Suprapubic skin (tissue), 4 donors: ENCODE measurements at regions not wholly inside any gene's neighbourhood (a gene's known extent, or its start where the extent isn't known, plus 50 kb on each side); places are given as distances from the start of the nearest gene placed in this dataset.

ENCODE experiments used
- DNase-seq, 2 donors: peaks; one replicate each; pipeline ENCODE4 v3.0.0-alpha.2; 2019; ENCODE audit warnings: low spot score in 2 of 2
- H3K27ac ChIP-seq: fragments of 200-600 bp; sonication (generic); one replicate; pipeline ENCODE4 v1.5.1; 2019
- H3K27me3 ChIP-seq: fragments of 200-600 bp; sonication (generic); one replicate; pipeline ENCODE4 v1.5.1; 2019
- H3K36me3 ChIP-seq: fragments of 200-600 bp; sonication (generic); one replicate; pipeline ENCODE4 v1.5.1; 2019
- H3K4me1 ChIP-seq: fragments of 200-600 bp; sonication (generic); one replicate; pipeline ENCODE4 v1.5.1; 2019
- H3K4me3 ChIP-seq: fragments of 200-600 bp; sonication (generic); one replicate; pipeline ENCODE4 v1.5.1; 2019; ENCODE audit warnings: mild to moderate bottlenecking
- H3K9me3 ChIP-seq: fragments of 200-600 bp; sonication (generic); one replicate; pipeline ENCODE4 v1.5.1; 2019
- CTCF ChIP-seq, 2 donors: fragments of 200-600 bp in 1 of 2; fragments of 450-650 bp in 1 of 2; sonication (generic) in 1 of 2; IDR thresholded peaks; one replicate each; pipeline ENCODE4 v1.5.1; 2016 to 2019; ENCODE audit warnings: antibody characterized with exemption in 2 of 2, mild to moderate bottlenecking in 1 of 2, moderate library complexity in 1 of 2
- EP300 ChIP-seq: sonication (generic); formaldehyde crosslinking; IDR thresholded peaks from one replicate; pipeline ENCODE4 v1.6.1; 2017; ENCODE audit warnings: antibody characterized with exemption
- POLR2A ChIP-seq, 2 donors: fragments of 450-650 bp; IDR thresholded peaks; one replicate each; pipeline ENCODE4 v1.6.1; 2017; ENCODE audit warnings: antibody characterized with exemption in 2 of 2, mild to moderate bottlenecking in 2 of 2, moderate library complexity in 2 of 2
- POLR2AphosphoS5 ChIP-seq, 3 donors: sonication (generic); formaldehyde crosslinking; IDR thresholded peaks; one replicate each; pipeline ENCODE4 v1.6.1; 2017; ENCODE audit warnings: antibody characterized with exemption in 3 of 3
- WGBS: methylation state at CpG from one replicate; pipeline ENCODE4 v1.1.5; 2018; 5-methylcytosine and 5-hydroxymethylcytosine counted together

GRCh38 chr2:35933031-35933430 is 422.5 kb upstream of the CRIM1 start:
- TF ChIP-seq CTCF (IDR thresholded peaks at IDR 0.05) (no peak), POLR2AphosphoS5 (IDR thresholded peaks at IDR 0.05) (no peak), EP300 (no peak), POLR2A (IDR thresholded peaks at IDR 0.05) (no peak)
- no peak for DNase-seq
- H3K4me3 ChIP-seq: no peak overlapping the region
- WGBS: 88% methylated on average over 1 of the region's 1 CpG
- H3K9me3 ChIP-seq: no peaks in the 10 kb centered on the region
- H3K27ac ChIP-seq: no peak overlapping the region
- H3K4me1 ChIP-seq: no peaks in the 10 kb centered on the region
- no peaks in the 10 kb centered on the region for H3K36me3 ChIP-seq
- H3K27me3 ChIP-seq: no peaks in the 10 kb centered on the region

- Histone ChIP-seq H3K36me3 (no peaks in the 10 kb centered on the region), H3K9me3 (no peaks in the 10 kb centered on the region), H3K27me3 (no peaks in the 10 kb centered on the region), H3K27ac (no peak overlapping the region), H3K4me1 (no peaks in the 10 kb centered on the region), H3K4me3 (no peak overlapping the region)
- TF ChIP-seq POLR2AphosphoS5 (IDR thresholded peaks at IDR 0.05): no peak
- TF ChIP-seq POLR2A (IDR thresholded peaks at IDR 0.05): no peak
- TF ChIP-seq EP300: no peak
- no peak for TF ChIP-seq CTCF (IDR thresholded peaks at IDR 0.05)
- no peak for DNase-seq
- 87% methylated on average over 5 of the region's 5 CpGs for WGBS
Measured at GRCh38 chr2:35932276-35932963, 423.2 kb upstream of the CRIM1 start.

GRCh38 chr2:35931626-35932025 is 424.0 kb upstream of the CRIM1 start:
- no peak for TF ChIP-seq POLR2A (IDR thresholded peaks at IDR 0.05)
- TF ChIP-seq CTCF (IDR thresholded peaks at IDR 0.05): no peak
- no peak for TF ChIP-seq POLR2AphosphoS5 (IDR thresholded peaks at IDR 0.05)
- TF ChIP-seq EP300: no peak
- Histone ChIP-seq H3K4me1 (no peaks in the 10 kb centered on the region), H3K27me3 (no peaks in the 10 kb centered on the region), H3K27ac (no peak overlapping the region), H3K36me3 (no peaks in the 10 kb centered on the region), H3K9me3 (no peaks in the 10 kb centered on the region), H3K4me3 (no peak overlapping the region)
- WGBS: 93% methylated on average over 4 of the region's 4 CpGs
- no peak for DNase-seq

- TF ChIP-seq POLR2A (IDR thresholded peaks at IDR 0.05) (no peak), EP300 (no peak), CTCF (IDR thresholded peaks at IDR 0.05) (no peak), POLR2AphosphoS5 (IDR thresholded peaks at IDR 0.05) (no peak)
- H3K36me3 ChIP-seq: no peaks in the 10 kb centered on the region
- no peak overlapping the region for H3K4me3 ChIP-seq
- WGBS: 83% methylated on average over 5 of the region's 5 CpGs
- no peak for DNase-seq
- H3K9me3 ChIP-seq: no peaks in the 10 kb centered on the region
- no peaks in the 10 kb centered on the region for H3K4me1 ChIP-seq
- no peaks in the 10 kb centered on the region for H3K27me3 ChIP-seq
- H3K27ac ChIP-seq: no peak overlapping the region
Measured at GRCh38 chr2:35931115-35931514, 424.5 kb upstream of the CRIM1 start.

GRCh38 chr2:35929551-35929950 is 426.0 kb upstream of the CRIM1 start:
- WGBS: 84% methylated on average over 2 of the region's 2 CpGs
- no peaks in the 10 kb centered on the region for H3K36me3 ChIP-seq
- H3K9me3 ChIP-seq: no peaks in the 10 kb centered on the region
- no peaks in the 10 kb centered on the region for H3K27me3 ChIP-seq
- H3K4me3 ChIP-seq: no peak overlapping the region
- H3K27ac ChIP-seq: no peak overlapping the region
- TF ChIP-seq POLR2A (IDR thresholded peaks at IDR 0.05) (no peak), CTCF (IDR thresholded peaks at IDR 0.05) (no peak), POLR2AphosphoS5 (IDR thresholded peaks at IDR 0.05) (no peak), EP300 (no peak)
- no peak for DNase-seq
- H3K4me1 ChIP-seq: no peaks in the 10 kb centered on the region
